ENCODE measurements at regions not wholly inside any gene's neighbourhood (a gene's known extent, or its start where the extent isn't known, plus 50 kb on each side); places are given as distances from the start of the nearest gene placed in this dataset.
"Not testable (repeated sequence)": the region's sequence is repeated elsewhere in the genome, so short reads cannot be mapped to it uniquely, and the experiment has no call there.

- no peak for DNase-seq
Observed at GRCh38 chr1:234838182-234838581, 228.2 kb upstream of the IRF2BP2 start.

GRCh38 chr1:234837713-234838112, 227.7 kb upstream of the IRF2BP2 start:
- DNase-seq: no peak

GRCh38 chr1:234836776-234837357, 226.9 kb upstream of the IRF2BP2 start:
- no peak for DNase-seq

GRCh38 chr1:234836045-234836681, 226.2 kb upstream of the IRF2BP2 start:
- peak; percentile 69 to 77 (median 75) for DNase-seq

- no peak for DNase-seq
Observed at GRCh38 chr1:234835239-234835638, 225.3 kb upstream of the IRF2BP2 start.

- DNase-seq: no peak
Observed at GRCh38 chr1:234833646-234834045, 223.7 kb upstream of the IRF2BP2 start.

GRCh38 chr1:234833118-234833517, 223.1 kb upstream of the IRF2BP2 start:
- DNase-seq: no peak

- DNase-seq: no peak
Observed at GRCh38 chr1:234827656-234828055, 217.7 kb upstream of the IRF2BP2 start.

- no peak for DNase-seq
Observed at GRCh38 chr1:234827181-234827580, 217.2 kb upstream of the IRF2BP2 start.

GRCh38 chr1:234826352-234826751, 216.4 kb upstream of the IRF2BP2 start:
- no peak for DNase-seq

GRCh38 chr1:234825498-234826165, 215.7 kb upstream of the IRF2BP2 start:
- DNase-seq: no peak

GRCh38 chr1:234824836-234825235, 214.9 kb upstream of the IRF2BP2 start:
- not testable (repeated sequence) for DNase-seq

- DNase-seq: no peak
Observed at GRCh38 chr1:234823191-234824176, 213.5 kb upstream of the IRF2BP2 start.

GRCh38 chr1:234821840-234822239, 211.9 kb upstream of the IRF2BP2 start:
- no peak for DNase-seq

- DNase-seq: no peak
Observed at GRCh38 chr1:234820597-234820996, 210.6 kb upstream of the IRF2BP2 start.

- DNase-seq: not testable (repeated sequence)
Observed at GRCh38 chr1:234819845-234820244, 209.9 kb upstream of the IRF2BP2 start.

- not testable (repeated sequence) for DNase-seq
Observed at GRCh38 chr1:234818040-234818387, 208.0 kb upstream of the IRF2BP2 start.

GRCh38 chr1:234817313-234818039, 207.5 kb upstream of the IRF2BP2 start:
- not testable (repeated sequence) for DNase-seq

- DNase-seq: not testable (repeated sequence)
Observed at GRCh38 chr1:234816864-234817263, 206.9 kb upstream of the IRF2BP2 start.

GRCh38 chr1:234816186-234816851, 206.3 kb upstream of the IRF2BP2 start:
- not testable (repeated sequence) for DNase-seq

- not testable (repeated sequence) for DNase-seq
Observed at GRCh38 chr1:234815295-234815815, 205.4 kb upstream of the IRF2BP2 start.
